Common myeloid progenitor, CD34-positive (primary cell): ENCODE measurements at regions not wholly inside any gene's neighbourhood (a gene's known extent, or its start where the extent isn't known, plus 50 kb on each side); places are given as distances from the start of the nearest gene placed in this dataset.

Source experiments
- CTCF ChIA-PET: fragments of 350-600 bp; sonication (Branson Sonifier 250); formaldehyde crosslinking; loops from one replicate; lab custom pipeline; 2021; ENCODE audit warnings: antibody characterized with exemption; lab: Charles Lee
- POLR2A ChIA-PET: fragments of 350-600 bp; sonication (Branson Sonifier 250); formaldehyde crosslinking; loops from one replicate; lab custom pipeline; 2021; ENCODE audit warnings: antibody characterized with exemption; lab: Charles Lee
- DNase-seq, 3 donors: peaks; one replicate each; pipeline versions ENCODE4 v3.0.0 to v3.0.0-alpha.2; 2013
- H3K27ac ChIP-seq, 2 experiments: 1 replicate in 1 of 2; 2 replicates in 1 of 2; pipeline ENCODE4 v1.7.0; 2013; ENCODE audit warnings: inconsistent platforms in 2 of 2, low read length in 2 of 2, mild to moderate bottlenecking in 2 of 2, low read depth in 1 of 2, moderate library complexity in 1 of 2; ENCODE audit not compliant: severe bottlenecking in 2 of 2, insufficient read depth in 1 of 2, poor library complexity in 1 of 2
- H3K27me3 ChIP-seq, 5 experiments: replicated peaks in 2 of 5; 1 replicate in 3 of 5; 2 replicates in 2 of 5; pipeline versions ENCODE4 v1.6.1 to v1.7.0; 2013; ENCODE audit warnings: low read length in 4 of 5, mild to moderate bottlenecking in 2 of 5, moderate library complexity in 2 of 5, inconsistent platforms in 1 of 5; ENCODE audit not compliant: insufficient read depth in 5 of 5, control insufficient read depth in 4 of 5
- H3K36me3 ChIP-seq, 4 experiments: 1 replicate in 2 of 4; 2 replicates in 2 of 4; pipeline versions ENCODE4 v1.6.1 to v1.7.0; 2013; ENCODE audit warnings: low read length in 3 of 4, control low read depth in 1 of 4, mild to moderate bottlenecking in 1 of 4; ENCODE audit not compliant: control insufficient read depth in 4 of 4, insufficient read depth in 4 of 4
- H3K4me1 ChIP-seq, 4 experiments: 1 replicate in 3 of 4; 2 replicates in 1 of 4; pipeline versions ENCODE4 v1.6.1 to v1.7.1; 2013; ENCODE audit warnings: low read length in 3 of 4, mild to moderate bottlenecking in 3 of 4, control low read depth in 1 of 4, inconsistent platforms in 1 of 4, moderate library complexity in 1 of 4; ENCODE audit not compliant: control insufficient read depth in 4 of 4, insufficient read depth in 4 of 4; ENCODE audit errors: control extremely low read depth in 1 of 4
- H3K4me3 ChIP-seq, 7 experiments: 1 replicate in 4 of 7; 2 replicates in 3 of 7; pipeline versions ENCODE4 v1.5.1 to v1.7.0; 2013; ENCODE audit warnings: mild to moderate bottlenecking in 7 of 7, low read length in 6 of 7, moderate library complexity in 6 of 7, inconsistent platforms in 2 of 7, low read depth in 2 of 7, control low read depth in 1 of 7; ENCODE audit not compliant: insufficient read depth in 4 of 7, control insufficient read depth in 1 of 7; ENCODE audit errors: extremely low read depth in 1 of 7
- H3K9me3 ChIP-seq, 5 experiments: 1 replicate in 4 of 5; 2 replicates in 1 of 5; pipeline versions ENCODE4 v1.6.1 to v1.7.1; 2013; ENCODE audit warnings: low read length in 4 of 5, mild to moderate bottlenecking in 2 of 5, inconsistent platforms in 1 of 5, low read depth in 1 of 5, moderate library complexity in 1 of 5; ENCODE audit not compliant: control insufficient read depth in 4 of 5, insufficient read depth in 2 of 5; ENCODE audit errors: control extremely low read depth in 1 of 5
- whole genome bisulfite sequencing: methylation state at CpG from one replicate; pipeline ENCODE4 v1.1.5; 2013; ENCODE audit not compliant: insufficient coverage; 5-methylcytosine and 5-hydroxymethylcytosine counted together

DNA sequence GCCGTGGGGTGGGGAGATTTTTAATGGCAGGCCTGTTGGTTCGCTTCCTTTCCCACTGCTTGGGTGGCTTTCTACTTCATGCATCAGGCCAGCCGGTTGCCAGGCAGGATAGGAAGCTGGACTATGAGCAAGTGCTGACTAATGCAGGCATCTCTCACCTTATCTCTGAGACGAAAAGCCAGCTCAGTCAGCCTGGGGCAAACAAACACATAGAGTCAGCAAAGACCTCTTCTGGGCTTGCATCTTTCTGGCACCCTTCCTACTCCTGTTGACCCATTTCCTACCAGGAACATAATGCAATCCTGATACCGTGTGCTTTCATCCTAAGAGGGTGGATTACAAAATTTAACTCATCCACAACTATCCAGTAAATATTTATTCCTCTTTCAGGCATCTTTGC, 416.6 kb upstream of the MEX3C start:
- no peaks in the 10 kb centered on the region for H3K4me1 ChIP-seq
- no peak for DNase-seq
- POLR2A ChIA-PET: no interaction called here
- no peak overlapping the region for H3K4me3 ChIP-seq
- H3K36me3 ChIP-seq: no peaks in the 10 kb centered on the region
- 78% methylated on average over 5 of the region's 5 CpGs for WGBS
- H3K27ac ChIP-seq: no peak overlapping the region
- H3K27me3 ChIP-seq: no peaks in the 10 kb centered on the region
- CTCF ChIA-PET: no interaction called here
- no peaks in the 10 kb centered on the region for H3K9me3 ChIP-seq

DNA sequence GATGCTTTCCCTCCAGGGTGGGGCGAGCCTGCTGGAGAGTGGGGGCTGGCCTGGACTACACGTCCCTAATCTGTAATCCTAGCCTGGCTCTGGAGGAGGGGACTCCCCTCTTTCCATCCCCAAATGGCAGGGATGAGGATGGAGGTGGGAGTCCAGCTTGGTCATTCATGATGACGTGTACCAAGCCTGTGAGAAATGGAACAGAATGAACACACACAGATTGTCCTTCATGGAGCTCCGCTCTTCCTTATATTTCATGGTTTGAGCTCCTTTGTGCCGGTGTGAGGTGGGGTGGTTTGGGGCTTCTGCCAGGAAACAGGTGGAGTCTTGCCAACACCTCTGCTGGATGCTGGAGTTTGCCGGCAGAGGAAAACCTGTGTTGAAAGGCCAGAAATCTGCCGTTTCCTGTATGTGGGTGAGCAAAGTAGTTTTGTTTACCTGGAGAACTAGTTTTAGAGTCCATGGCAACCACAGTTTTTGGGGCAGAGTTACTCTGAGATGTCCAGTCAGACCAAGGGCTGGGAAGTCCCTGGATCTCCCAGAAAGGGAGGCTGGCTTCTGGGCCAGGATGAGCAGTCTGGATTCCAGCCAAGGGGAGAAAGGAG, 417.6 kb upstream of the MEX3C start:
- ChIA-PET POLR2A (no interaction called here), CTCF (no interaction called here)
- Histone ChIP-seq H3K27me3 (no peaks in the 10 kb centered on the region), H3K27ac (no peak overlapping the region), H3K9me3 (no peaks in the 10 kb centered on the region), H3K4me1 (no peaks in the 10 kb centered on the region), H3K4me3 (no peak overlapping the region), H3K36me3 (no peaks in the 10 kb centered on the region)
- 76% methylated on average over 4 of the region's 7 CpGs for WGBS
- DNase-seq: no peak

DNA sequence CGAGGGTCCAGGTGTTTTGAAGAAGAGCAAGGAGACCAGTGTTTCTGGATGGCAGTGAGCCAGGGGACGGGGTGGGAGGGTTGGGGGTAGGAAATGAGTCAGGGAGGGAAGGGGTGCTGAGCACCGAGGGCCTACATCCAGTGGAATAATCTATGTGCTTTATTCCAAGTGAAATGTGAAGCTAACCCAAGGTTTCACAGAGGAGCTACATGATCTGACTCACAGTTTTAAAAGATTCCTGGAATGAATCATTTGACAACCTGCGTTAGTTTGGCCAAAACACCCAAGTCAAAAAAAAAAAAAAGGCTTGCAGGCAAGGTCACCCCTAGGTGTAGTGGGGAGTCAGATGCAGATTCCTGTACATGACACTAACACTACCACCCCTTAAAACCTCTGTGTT, 419.7 kb upstream of the MEX3C start:
- no peak overlapping the region for H3K4me3 ChIP-seq
- ChIA-PET POLR2A (no interaction called here), CTCF (no interaction called here)
- H3K27me3 ChIP-seq: peaks cover 2 to 11% (median 4%) of the 10 kb centered on the region in 5 experiments
- no peak for DNase-seq
- 38% methylated on average over 2 of the region's 4 CpGs for WGBS
- H3K4me1 ChIP-seq: no peaks in the 10 kb centered on the region
- H3K27ac ChIP-seq: no peak overlapping the region
- no peaks in the 10 kb centered on the region for H3K9me3 ChIP-seq
- H3K36me3 ChIP-seq: no peaks in the 10 kb centered on the region

DNA sequence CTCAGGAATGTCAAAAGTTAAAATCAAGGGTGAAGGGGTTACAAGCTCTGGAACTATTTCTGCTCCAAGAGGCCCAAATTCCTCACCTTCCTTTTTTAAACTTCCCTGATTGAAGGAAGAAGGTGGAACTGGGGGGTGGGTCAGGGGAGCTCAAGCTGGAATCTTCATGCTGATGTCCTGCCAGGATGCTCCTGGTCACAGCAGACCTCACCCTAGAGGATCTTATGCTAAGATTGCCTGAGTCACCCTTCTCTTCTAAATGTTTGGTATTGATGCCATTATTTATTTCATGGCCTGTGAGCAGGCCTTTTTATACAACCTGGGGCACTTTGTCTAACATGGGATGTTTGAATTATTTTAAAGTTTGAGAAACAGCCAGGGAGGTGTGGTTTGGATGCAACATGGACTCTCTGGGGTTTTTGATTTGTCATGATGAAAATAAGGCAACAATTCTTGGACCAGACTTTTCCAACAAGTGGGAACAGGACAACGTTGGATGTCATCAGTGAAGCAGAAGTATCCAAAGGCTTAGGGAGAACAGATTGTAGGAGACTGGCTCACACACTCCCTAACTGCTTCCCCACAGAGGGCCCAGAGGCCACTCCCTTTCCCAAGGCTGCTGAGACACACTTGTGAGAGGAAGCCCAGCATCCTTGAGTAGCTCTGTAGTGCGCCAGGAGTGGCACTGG, 420.2 kb upstream of the MEX3C start:
- ChIA-PET POLR2A (no interaction called here), CTCF (interaction anchor here (1.3 kb wide), 1 partner anchor 13 kb away, joined by 3 read pairs; no protein-coding TSS in a partner anchor)
- Histone ChIP-seq H3K4me3 (no peak overlapping the region), H3K9me3 (no peaks in the 10 kb centered on the region), H3K27me3 (peaks cover 2 to 14% (median 6%) of the 10 kb centered on the region in 5 experiments), H3K4me1 (no peaks in the 10 kb centered on the region), H3K27ac (no peak overlapping the region), H3K36me3 (no peaks in the 10 kb centered on the region)
- 100% methylated on average over 2 of the region's 2 CpGs for WGBS
- DNase-seq: no peak

DNA sequence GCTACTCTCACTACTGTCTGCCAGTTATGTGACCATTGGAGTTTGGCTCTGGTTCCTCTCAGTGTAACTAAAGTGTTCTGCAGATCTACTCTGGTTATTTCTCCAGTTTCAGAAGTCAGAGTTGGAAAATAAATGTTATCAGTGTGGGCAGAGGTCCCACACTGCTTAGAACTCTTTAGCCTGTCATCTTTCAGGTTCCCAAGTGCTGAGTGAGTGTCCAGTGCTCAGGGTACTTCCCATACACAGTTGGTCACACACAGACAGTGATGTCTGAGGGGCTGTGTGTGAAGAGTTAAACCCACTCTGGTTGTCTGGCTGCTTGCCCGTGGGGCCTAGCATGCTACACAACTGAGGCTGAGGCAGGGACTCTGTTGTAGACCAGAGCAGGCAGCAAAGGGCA, 421.8 kb upstream of the MEX3C start:
- H3K27me3 ChIP-seq: peaks cover 2 to 23% (median 6%) of the 10 kb centered on the region in 5 experiments
- DNase-seq: no peak
- no peak overlapping the region for H3K4me3 ChIP-seq
- CTCF ChIA-PET: interaction anchor here (1.3 kb wide), 1 partner anchor 11 kb away, joined by 3 read pairs; no protein-coding TSS in a partner anchor
- H3K4me1 ChIP-seq: no peaks in the 10 kb centered on the region
- no peaks in the 10 kb centered on the region for H3K9me3 ChIP-seq
- no peaks in the 10 kb centered on the region for H3K36me3 ChIP-seq
- 55% methylated on average over 1 of the region's 1 CpG for WGBS
- POLR2A ChIA-PET: no interaction called here
- H3K27ac ChIP-seq: no peak overlapping the region

DNA sequence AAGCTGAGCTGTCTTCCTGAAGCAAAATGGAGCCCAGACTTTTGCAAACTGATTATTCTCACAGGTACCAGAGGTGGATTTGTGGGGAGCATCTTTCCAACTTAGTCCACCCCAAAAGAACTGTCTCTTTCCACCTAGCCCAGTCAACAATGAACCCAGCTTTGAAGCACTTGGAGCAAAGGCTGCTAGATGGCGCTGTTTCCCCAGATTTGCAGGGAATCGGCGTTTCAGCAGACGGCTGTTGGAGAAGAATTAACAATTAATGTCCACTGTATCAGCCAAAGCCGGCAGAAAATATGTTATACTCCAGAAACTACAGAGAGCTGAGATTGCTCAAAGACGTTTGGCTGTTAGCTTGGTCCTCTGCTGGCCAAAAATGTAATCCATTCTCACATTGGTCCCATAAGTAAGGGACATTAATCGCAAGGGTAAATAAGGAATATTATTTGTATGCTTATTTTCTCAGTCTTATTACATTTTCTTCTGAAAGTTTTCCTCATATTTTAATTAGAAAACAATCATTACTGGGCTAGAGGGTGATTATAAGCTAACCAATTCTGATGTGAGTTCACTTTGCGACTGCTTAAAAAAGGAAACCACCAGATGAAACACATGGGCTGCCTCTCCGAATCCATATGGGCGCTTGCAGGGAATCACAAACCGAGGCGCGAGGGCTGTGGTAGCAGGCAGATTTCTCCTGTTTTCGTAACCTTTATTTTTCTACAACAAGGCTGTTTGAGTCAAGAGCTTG, 423.8 kb upstream of the MEX3C start:
- Histone ChIP-seq H3K36me3 (no peaks in the 10 kb centered on the region), H3K4me3 (no peak overlapping the region), H3K4me1 (no peaks in the 10 kb centered on the region), H3K9me3 (no peaks in the 10 kb centered on the region), H3K27me3 (peaks cover 2 to 23% (median 6%) of the 10 kb centered on the region in 5 experiments), H3K27ac (no peak overlapping the region)
- CTCF ChIA-PET: interaction anchor here (1.8 kb wide), 2 partner anchors 34 to 667 kb away, joined by 3 to 4 read pairs; no protein-coding TSS in a partner anchor
- POLR2A ChIA-PET: no interaction called here
- 40% methylated on average over 9 of the region's 14 CpGs for WGBS
- DNase-seq: peak; percentile 15 to 42 (median 29)

DNA sequence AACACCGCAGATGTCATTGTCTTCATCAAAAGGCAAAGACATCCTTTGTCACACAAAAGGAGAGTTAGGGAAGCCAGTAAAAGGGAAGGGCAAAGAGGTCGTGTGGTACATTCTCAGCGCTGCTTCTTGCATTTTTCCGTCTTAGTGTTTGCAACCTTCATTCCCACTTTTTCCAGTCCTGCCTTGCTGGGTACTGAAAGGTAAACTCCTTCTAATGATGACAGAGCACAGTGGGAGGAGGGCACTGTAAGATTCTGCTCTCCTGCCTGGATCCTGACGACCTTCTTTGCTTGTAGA, 424.3 kb upstream of the MEX3C start:
- H3K9me3 ChIP-seq: no peaks in the 10 kb centered on the region
- no peak for DNase-seq
- peaks cover 2 to 23% (median 6%) of the 10 kb centered on the region in 5 experiments for H3K27me3 ChIP-seq
- no peak overlapping the region for H3K4me3 ChIP-seq
- H3K4me1 ChIP-seq: no peaks in the 10 kb centered on the region
- ChIA-PET POLR2A (no interaction called here), CTCF (interaction anchor here (1.8 kb wide), 2 partner anchors 34 to 667 kb away, joined by 3 to 4 read pairs; no protein-coding TSS in a partner anchor)
- no peaks in the 10 kb centered on the region for H3K36me3 ChIP-seq
- WGBS: 66% methylated on average over 2 of the region's 5 CpGs
- no peak overlapping the region for H3K27ac ChIP-seq
